C4-2B (cell line): ENCODE measurements at regions not wholly inside any gene's neighbourhood (a gene's known extent, or its start where the extent isn't known, plus 50 kb on each side); places are given as distances from the start of the nearest gene placed in this dataset.
"Not testable (repeated sequence)": the region's sequence is repeated elsewhere in the genome, so short reads cannot be mapped to it uniquely, and the experiment has no call there.

Experiments
- CTCF ChIP-seq: fragments of 450-650 bp; conservative IDR thresholded peaks from 2 replicates; pipeline ENCODE4 v1.5.1; 2017; ENCODE audit warnings: mild to moderate bottlenecking
- ZFX ChIP-seq: fragments of 450-650 bp; IDR thresholded peaks from 2 replicates; pipeline ENCODE4 v1.6.1; 2017

GRCh38 chr14:71810800-71811199 is 121.4 kb upstream of the RGS6 start:
- not testable (repeated sequence) for TF ChIP-seq CTCF, ZFX
